HCT116 (cell line): ENCODE measurements at regions not wholly inside any gene's neighbourhood (a gene's known extent, or its start where the extent isn't known, plus 50 kb on each side); places are given as distances from the start of the nearest gene placed in this dataset.

Experiments used
- ATAC-seq: fragments of 200-7000 bp; cut with Tn5 transposase; 2 replicates; pipeline ENCODE4 v1.9.1; 2020; ENCODE audit warnings: mild to moderate bottlenecking, moderate library complexity
- BruUV-seq: library from RNA; stranded (reverse); fragments of 400-500 nt; replicated peaks from 2 replicates; lab custom pipeline; 2021; lab: Mats Ljungman, UMichigan
- CTCF ChIA-PET: fragments of 300-600 bp; sonication (Branson Sonifier 250); formaldehyde crosslinking; loops from one replicate; lab custom pipeline; 2021; ENCODE audit warnings: antibody characterized with exemption; lab: Charles Lee
- POLR2A ChIA-PET: fragments of 300-600, 350-600 bp; sonication (Branson Sonifier 250); formaldehyde crosslinking; loops from one replicate; lab custom pipeline; 2021; ENCODE audit warnings: antibody characterized with exemption; lab: Charles Lee
- RAD21 ChIA-PET, 2 experiments: fragments of 300-600 bp; sonication (Branson Sonifier 250); formaldehyde crosslinking; loops; one replicate each; lab custom pipeline; 2023; ENCODE audit warnings: low total read pairs in 2 of 2; ENCODE audit not compliant: uncharacterized antibody in 2 of 2, unreplicated experiment in 2 of 2, low non-redundant PET in 1 of 2; lab: Charles Lee
- DNase-seq: peaks from one replicate; pipeline ENCODE4 v3.0.0-alpha.2; 2010; ENCODE audit warnings: low read depth, low spot score
- H2AFZ ChIP-seq: fragments of 200-600 bp; shearing (Covaris generic), sonication (generic); 2 replicates; pipeline ENCODE4 v1.6.1; 2017; ENCODE audit warnings: low read depth, mixed run types, mixed read lengths, antibody characterized with exemption, low read length; ENCODE audit not compliant: poor library complexity, severe bottlenecking
- H3K27ac ChIP-seq: 2 replicates; pipeline ENCODE4 v1.5.1; 2012; ENCODE audit warnings: low read depth, low read length
- H3K27me3 ChIP-seq: fragments of 200-600 bp; sonication (generic); 2 replicates; pipeline ENCODE4 v1.6.1; 2016; ENCODE audit warnings: mixed run types, low read length, mixed read lengths; ENCODE audit not compliant: insufficient read depth
- H3K36me3 ChIP-seq, 2 experiments: fragments of 200-500 bp in 1 of 2; fragments of 200-600 bp in 1 of 2; sonication (Bioruptor generic) in 1 of 2; sonication (generic) in 1 of 2; 2 replicates each; pipeline versions ENCODE4 v1.5.1 to v1.6.1; 2014 to 2016; ENCODE audit warnings: low read length in 2 of 2, inconsistent platforms in 1 of 2, mixed read lengths in 1 of 2, mixed run types in 1 of 2; ENCODE audit not compliant: insufficient read depth in 2 of 2, control insufficient read depth in 1 of 2
- H3K4me1 ChIP-seq, 2 experiments: fragments of 200-600 bp in 1 of 2; sonication (generic) in 1 of 2; 2 replicates each; pipeline versions ENCODE4 v1.5.1 to v1.6.1; 2012 to 2017; ENCODE audit warnings: low read length in 2 of 2, inconsistent platforms in 1 of 2, mild to moderate bottlenecking in 1 of 2, mixed read lengths in 1 of 2, mixed run types in 1 of 2, moderate library complexity in 1 of 2; ENCODE audit not compliant: insufficient read depth in 2 of 2, control insufficient read depth in 1 of 2
- H3K4me2 ChIP-seq: fragments of 200-600 bp; sonication (generic); 2 replicates; pipeline ENCODE4 v1.6.1; 2017; ENCODE audit warnings: mixed run types, low read length, mixed read lengths
- H3K4me3 ChIP-seq, 2 experiments: fragments of 200-600 bp in 1 of 2; sonication (generic) in 1 of 2; replicated peaks in 1 of 2; 2 replicates each; pipeline ENCODE4 v1.5.1; 2011 to 2016; ENCODE audit warnings: low read length in 2 of 2, control low read depth in 1 of 2, low read depth in 1 of 2, mild to moderate bottlenecking in 1 of 2, mixed read lengths in 1 of 2, mixed run types in 1 of 2
- H3K79me2 ChIP-seq: fragments of 200-600 bp; sonication (generic); 2 replicates; pipeline ENCODE4 v1.6.1; 2017; ENCODE audit warnings: mild to moderate bottlenecking, mixed run types, low read length, moderate library complexity, mixed read lengths; ENCODE audit not compliant: insufficient read depth
- H3K9ac ChIP-seq: fragments of 200-600 bp; sonication (generic); 2 replicates; pipeline ENCODE4 v1.6.1; 2016; ENCODE audit warnings: low read length, mixed read lengths
- H3K9me2 ChIP-seq: fragments of 200-600 bp; sonication (generic), shearing (Covaris generic); 2 replicates; pipeline ENCODE4 v1.6.1; 2017; ENCODE audit warnings: mixed run types, mild to moderate bottlenecking, moderate library complexity; ENCODE audit not compliant: insufficient read depth
- H3K9me3 ChIP-seq, 2 experiments: fragments of 200-500 bp in 1 of 2; fragments of 200-600 bp in 1 of 2; sonication (Bioruptor generic) in 1 of 2; sonication (generic) in 1 of 2; 2 replicates each; pipeline ENCODE4 v1.6.1; 2014 to 2017; ENCODE audit warnings: low read length in 2 of 2, mixed read lengths in 2 of 2, inconsistent platforms in 1 of 2, low read depth in 1 of 2, mild to moderate bottlenecking in 1 of 2, mixed run types in 1 of 2, moderate library complexity in 1 of 2; ENCODE audit not compliant: control insufficient read depth in 1 of 2, insufficient read depth in 1 of 2
- H4K20me1 ChIP-seq: fragments of 200-600 bp; sonication (generic), shearing (Covaris generic); 2 replicates; pipeline ENCODE4 v1.6.1; 2017; ENCODE audit warnings: mixed run types, mild to moderate bottlenecking, moderate library complexity; ENCODE audit not compliant: insufficient read depth
- EGR1 ChIP-seq: IDR thresholded peaks from 2 replicates; pipeline ENCODE4 v1.6.1; 2012; ENCODE audit warnings: low read depth
- ELF1 ChIP-seq: IDR thresholded peaks from 2 replicates; pipeline ENCODE4 v1.6.1; 2012; ENCODE audit warnings: low read depth, borderline replicate concordance
- JUND ChIP-seq: IDR thresholded peaks from 2 replicates; pipeline ENCODE4 v1.6.1; 2012
- SIN3A ChIP-seq: IDR thresholded peaks from 2 replicates; pipeline ENCODE4 v1.6.1; 2012; ENCODE audit warnings: low read depth
- TCF7L2 ChIP-seq: IDR thresholded peaks from 2 replicates; pipeline ENCODE4 v1.7.0; 2011; ENCODE audit warnings: borderline replicate concordance, inconsistent platforms; ENCODE audit not compliant: insufficient read depth, insufficient read length; ENCODE audit errors: extremely low read depth
- intact Hi-C: fragments of 100-400 bp; cut with micrococcal nuclease; formaldehyde crosslinking; loops from 2 replicates; pipeline ENCODE4 v1.10.0; 2022
- TF ChIP-seq, protein P1 (sequence below), 3 experiments: fragments of 200-600 bp in 1 of 3; sonication (generic) in 1 of 3; IDR thresholded peaks in 2 of 3; conservative IDR thresholded peaks in 1 of 3; 2 replicates each; pipeline ENCODE4 v1.5.1; 2012 to 2017; ENCODE audit warnings: low read depth in 2 of 3, low read length in 2 of 3, antibody characterized with exemption in 1 of 3, borderline replicate concordance in 1 of 3, control low read depth in 1 of 3, mild to moderate bottlenecking in 1 of 3, mixed read lengths in 1 of 3, mixed run types in 1 of 3, moderate library complexity in 1 of 3; ENCODE audit not compliant: insufficient read depth in 1 of 3

GRCh38 chr1:184244962-184245361, 141.9 kb upstream of the C1orf21 start (continued):
- TF ChIP-seq, protein P1, sequence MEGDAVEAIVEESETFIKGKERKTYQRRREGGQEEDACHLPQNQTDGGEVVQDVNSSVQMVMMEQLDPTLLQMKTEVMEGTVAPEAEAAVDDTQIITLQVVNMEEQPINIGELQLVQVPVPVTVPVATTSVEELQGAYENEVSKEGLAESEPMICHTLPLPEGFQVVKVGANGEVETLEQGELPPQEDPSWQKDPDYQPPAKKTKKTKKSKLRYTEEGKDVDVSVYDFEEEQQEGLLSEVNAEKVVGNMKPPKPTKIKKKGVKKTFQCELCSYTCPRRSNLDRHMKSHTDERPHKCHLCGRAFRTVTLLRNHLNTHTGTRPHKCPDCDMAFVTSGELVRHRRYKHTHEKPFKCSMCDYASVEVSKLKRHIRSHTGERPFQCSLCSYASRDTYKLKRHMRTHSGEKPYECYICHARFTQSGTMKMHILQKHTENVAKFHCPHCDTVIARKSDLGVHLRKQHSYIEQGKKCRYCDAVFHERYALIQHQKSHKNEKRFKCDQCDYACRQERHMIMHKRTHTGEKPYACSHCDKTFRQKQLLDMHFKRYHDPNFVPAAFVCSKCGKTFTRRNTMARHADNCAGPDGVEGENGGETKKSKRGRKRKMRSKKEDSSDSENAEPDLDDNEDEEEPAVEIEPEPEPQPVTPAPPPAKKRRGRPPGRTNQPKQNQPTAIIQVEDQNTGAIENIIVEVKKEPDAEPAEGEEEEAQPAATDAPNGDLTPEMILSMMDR (IDR thresholded peaks at IDR 0.05 in 2 of 3, conservative IDR thresholded peaks at IDR 0.05 in 1 of 3; ENCODE audit: borderline replicate concordance in 1 of 3, insufficient read depth in 1 of 3, low read depth in 2 of 3, low read length in 2 of 3) = no peak
- TF ChIP-seq SIN3A (no peak), TCF7L2 (no peak)
- TF ChIP-seq, all 23 proteins: peak for 0

DNA sequence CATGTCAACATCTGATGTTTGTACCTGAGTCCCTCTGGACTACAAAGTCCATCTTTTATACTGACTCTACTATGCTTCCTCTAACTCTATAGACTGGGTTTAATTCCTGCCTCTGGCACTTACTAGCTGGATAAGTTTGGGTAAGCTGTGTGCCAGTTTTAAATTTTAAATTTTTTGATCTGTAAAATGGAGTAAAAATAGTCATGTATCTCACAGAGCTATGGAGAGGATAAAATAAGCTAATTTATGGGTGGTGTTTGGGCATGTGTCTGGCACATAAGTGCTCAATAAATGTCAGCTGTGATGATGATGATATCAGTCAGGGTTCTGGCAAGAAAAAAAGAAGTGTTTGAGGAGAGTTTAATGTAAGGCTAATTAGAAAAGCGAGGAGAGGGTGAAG, 139.2 kb upstream of the C1orf21 start:
- Histone ChIP-seq H3K9me2 (no peaks in the 10 kb centered on the region), H2AFZ (no peak overlapping the region), H3K9me3 (no peaks in the 10 kb centered on the region), H3K9ac (no peak overlapping the region), H3K4me1 (no peaks in the 10 kb centered on the region), H4K20me1 (no peaks in the 10 kb centered on the region), H3K27ac (no peak overlapping the region), H3K4me3 (no peak overlapping the region), H3K4me2 (no peak overlapping the region), H3K27me3 (no peaks in the 10 kb centered on the region), H3K79me2 (no peaks in the 10 kb centered on the region), H3K36me3 (no peaks in the 10 kb centered on the region)
- ATAC-seq (no peak), DNase-seq (no peak)
- ChIA-PET POLR2A (no interaction called here), RAD21 (no interaction called here), CTCF (interaction anchor here (1.4 kb wide), 1 partner anchor 417 kb away, joined by 3 read pairs; no protein-coding TSS in a partner anchor)
- intact Hi-C loops = no loop called here
- BruUV-seq = no TSS peak
- no peak for TF ChIP-seq JUND
- TF ChIP-seq, all 23 proteins: peak for 0

GRCh38 chr1:184253921-184254320, 132.9 kb upstream of the C1orf21 start:
- Histone ChIP-seq H3K4me3 (no peak overlapping the region), H3K27ac (no peak overlapping the region), H4K20me1 (no peaks in the 10 kb centered on the region)
- TF ChIP-seq EGR1 = no peak
- TF ChIP-seq ELF1 = no peak
- TF ChIP-seq, all 23 proteins: peak for 0
- CTCF ChIA-PET = no interaction called here
- H3K79me2 ChIP-seq = no peaks in the 10 kb centered on the region
- no peak overlapping the region for H3K4me2 ChIP-seq
- no peaks in the 10 kb centered on the region for H3K36me3 ChIP-seq
- H3K9me2 ChIP-seq = no peaks in the 10 kb centered on the region
- no peak overlapping the region for H3K9ac ChIP-seq
- intact Hi-C loops = no loop called here
- H3K9me3 ChIP-seq = no peaks in the 10 kb centered on the region
- BruUV-seq = no TSS peak
- no peak for ATAC-seq
- POLR2A ChIA-PET = no interaction called here
- no peaks in the 10 kb centered on the region for H3K4me1 ChIP-seq
- RAD21 ChIA-PET = no interaction called here
- no peak overlapping the region for H2AFZ ChIP-seq
- 0 out of 2 replicates have a peak, but pooled peaks cover 8% of the 10 kb centered on the region for H3K27me3 ChIP-seq
- no peak for DNase-seq
